Ishikawa (cell line): ENCODE measurements at regions not wholly inside any gene's neighbourhood (a gene's known extent, or its start where the extent isn't known, plus 50 kb on each side); places are given as distances from the start of the nearest gene placed in this dataset.

Source experiments
- CEBPB ChIP-seq: IDR thresholded peaks from 2 replicates; pipeline ENCODE4 v1.6.1; 2012
- CREB1 ChIP-seq: IDR thresholded peaks from 2 replicates; pipeline ENCODE4 v1.6.1; 2012; ENCODE audit warnings: low read depth
- EGR1 ChIP-seq: IDR thresholded peaks from 2 replicates; pipeline ENCODE4 v1.6.1; 2012
- EP300 ChIP-seq: IDR thresholded peaks from 2 replicates; pipeline ENCODE4 v1.6.1; 2012; ENCODE audit warnings: borderline replicate concordance
- FOXM1 ChIP-seq: IDR thresholded peaks from 2 replicates; pipeline ENCODE4 v1.6.1; 2012; ENCODE audit warnings: low read depth, borderline replicate concordance
- NFIC ChIP-seq: IDR thresholded peaks from 2 replicates; pipeline ENCODE4 v1.6.1; 2012
- RAD21 ChIP-seq: IDR thresholded peaks from 2 replicates; pipeline ENCODE4 v1.6.1; 2012; ENCODE audit warnings: low read depth
- TAF1 ChIP-seq: IDR thresholded peaks from 2 replicates; pipeline ENCODE4 v1.6.1; 2012; ENCODE audit warnings: low read depth, mild to moderate bottlenecking
- TCF12 ChIP-seq: IDR thresholded peaks from 2 replicates; pipeline ENCODE4 v1.6.1; 2012; ENCODE audit warnings: low read depth
- TEAD4 ChIP-seq: IDR thresholded peaks from 2 replicates; pipeline ENCODE4 v1.6.1; 2012
- YY1 ChIP-seq: IDR thresholded peaks from 2 replicates; pipeline ENCODE4 v1.6.1; 2012; ENCODE audit warnings: low read depth
- ZBTB7A ChIP-seq: IDR thresholded peaks from 2 replicates; pipeline ENCODE4 v1.6.1; 2012; ENCODE audit warnings: low read depth
- TF ChIP-seq, protein P1 (sequence below): IDR thresholded peaks from 2 replicates; pipeline ENCODE4 v1.6.1; 2012; ENCODE audit warnings: low read depth, mild to moderate bottlenecking
- TF ChIP-seq, protein P2 (sequence below): IDR thresholded peaks from 2 replicates; pipeline ENCODE4 v1.6.1; 2012
- TF ChIP-seq, protein P3 (sequence below): IDR thresholded peaks from 2 replicates; pipeline ENCODE4 v1.6.1; 2012

DNA sequence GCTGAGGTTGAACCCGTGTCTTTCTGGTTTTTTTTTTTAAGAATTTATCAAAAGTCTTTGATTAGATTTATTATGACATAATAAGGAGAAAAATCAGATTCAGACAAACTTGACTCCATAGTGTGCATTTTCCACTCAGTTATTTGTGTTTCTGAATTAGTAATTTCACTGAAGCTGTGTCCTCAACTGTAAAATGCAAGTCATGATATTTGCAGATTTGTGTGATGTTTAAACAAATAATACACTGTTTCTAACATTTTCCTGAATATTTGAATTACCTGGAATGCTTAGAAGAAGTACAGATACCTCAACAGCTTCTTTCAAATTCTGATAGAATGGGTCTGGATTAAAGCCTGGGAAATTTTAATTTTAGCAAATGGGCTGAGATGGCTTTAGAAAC lies 1050.3 kb upstream of the MAP3K7 start:
- TF ChIP-seq TCF12 (no peak), CEBPB (no peak), FOXM1 (no peak), EP300 (no peak)

DNA sequence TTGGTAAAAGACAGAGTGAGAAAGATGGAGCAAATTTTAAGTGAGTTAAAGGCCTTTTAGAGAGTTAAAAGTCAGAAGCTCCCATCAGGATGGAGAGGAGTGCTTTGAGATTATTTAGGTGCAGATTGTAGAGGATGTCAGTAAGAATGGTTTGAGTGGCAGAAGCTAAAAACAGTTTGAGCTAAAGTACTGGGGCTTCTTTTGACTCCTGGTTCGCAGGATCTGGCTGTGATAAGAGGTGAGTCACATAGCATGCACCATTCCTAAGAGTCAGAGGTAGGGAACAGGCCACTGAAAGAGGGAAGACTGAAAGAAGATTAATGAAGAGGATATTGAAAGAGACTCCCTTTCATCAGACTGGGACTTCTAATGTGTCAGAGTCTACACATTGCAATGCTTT lies 1047.9 kb upstream of the MAP3K7 start:
- no peak for TF ChIP-seq TAF1
- TF ChIP-seq, protein P1, sequence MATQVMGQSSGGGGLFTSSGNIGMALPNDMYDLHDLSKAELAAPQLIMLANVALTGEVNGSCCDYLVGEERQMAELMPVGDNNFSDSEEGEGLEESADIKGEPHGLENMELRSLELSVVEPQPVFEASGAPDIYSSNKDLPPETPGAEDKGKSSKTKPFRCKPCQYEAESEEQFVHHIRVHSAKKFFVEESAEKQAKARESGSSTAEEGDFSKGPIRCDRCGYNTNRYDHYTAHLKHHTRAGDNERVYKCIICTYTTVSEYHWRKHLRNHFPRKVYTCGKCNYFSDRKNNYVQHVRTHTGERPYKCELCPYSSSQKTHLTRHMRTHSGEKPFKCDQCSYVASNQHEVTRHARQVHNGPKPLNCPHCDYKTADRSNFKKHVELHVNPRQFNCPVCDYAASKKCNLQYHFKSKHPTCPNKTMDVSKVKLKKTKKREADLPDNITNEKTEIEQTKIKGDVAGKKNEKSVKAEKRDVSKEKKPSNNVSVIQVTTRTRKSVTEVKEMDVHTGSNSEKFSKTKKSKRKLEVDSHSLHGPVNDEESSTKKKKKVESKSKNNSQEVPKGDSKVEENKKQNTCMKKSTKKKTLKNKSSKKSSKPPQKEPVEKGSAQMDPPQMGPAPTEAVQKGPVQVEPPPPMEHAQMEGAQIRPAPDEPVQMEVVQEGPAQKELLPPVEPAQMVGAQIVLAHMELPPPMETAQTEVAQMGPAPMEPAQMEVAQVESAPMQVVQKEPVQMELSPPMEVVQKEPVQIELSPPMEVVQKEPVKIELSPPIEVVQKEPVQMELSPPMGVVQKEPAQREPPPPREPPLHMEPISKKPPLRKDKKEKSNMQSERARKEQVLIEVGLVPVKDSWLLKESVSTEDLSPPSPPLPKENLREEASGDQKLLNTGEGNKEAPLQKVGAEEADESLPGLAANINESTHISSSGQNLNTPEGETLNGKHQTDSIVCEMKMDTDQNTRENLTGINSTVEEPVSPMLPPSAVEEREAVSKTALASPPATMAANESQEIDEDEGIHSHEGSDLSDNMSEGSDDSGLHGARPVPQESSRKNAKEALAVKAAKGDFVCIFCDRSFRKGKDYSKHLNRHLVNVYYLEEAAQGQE = no peak
- TF ChIP-seq ZBTB7A = no peak
- TF ChIP-seq CEBPB = no peak

DNA sequence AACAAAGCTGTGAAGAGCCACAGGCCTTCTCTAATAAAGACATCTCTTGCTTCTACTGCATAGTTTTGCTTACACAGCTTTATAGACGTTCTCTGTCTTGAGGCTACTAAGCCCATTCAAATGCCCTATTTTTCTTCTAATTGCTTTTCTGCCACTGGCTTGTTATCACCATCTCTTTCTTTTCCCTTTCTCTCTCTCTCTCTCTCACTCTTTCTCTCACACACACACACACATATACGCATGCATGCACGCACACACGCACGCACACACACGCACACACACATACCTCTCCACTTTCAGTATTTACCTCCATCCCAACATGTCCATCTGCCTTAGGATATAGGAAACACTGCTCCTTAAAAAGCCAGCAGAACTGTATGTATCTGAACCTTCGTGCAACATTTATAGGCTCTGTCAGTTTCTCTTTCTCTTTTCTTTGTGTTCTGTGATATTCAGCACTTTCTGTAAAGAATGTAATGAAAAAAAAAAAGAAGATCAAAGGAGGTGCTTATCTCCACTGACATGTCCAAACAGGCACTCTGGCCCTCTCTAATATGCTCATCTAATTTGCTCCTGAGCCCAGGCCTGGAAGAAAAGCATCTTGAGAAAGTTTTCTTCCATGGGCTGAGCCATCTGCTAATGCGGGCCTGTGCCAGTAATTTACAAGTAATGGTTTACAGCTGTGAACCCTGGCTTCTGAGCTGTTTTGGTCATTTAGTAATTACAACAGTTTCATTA lies 1046.7 kb upstream of the MAP3K7 start:
- no peak for TF ChIP-seq EGR1
- TF ChIP-seq, protein P2, sequence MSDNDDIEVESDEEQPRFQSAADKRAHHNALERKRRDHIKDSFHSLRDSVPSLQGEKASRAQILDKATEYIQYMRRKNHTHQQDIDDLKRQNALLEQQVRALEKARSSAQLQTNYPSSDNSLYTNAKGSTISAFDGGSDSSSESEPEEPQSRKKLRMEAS = no peak
- no peak for TF ChIP-seq TAF1
- no peak for TF ChIP-seq CEBPB
- TF ChIP-seq, protein P3, sequence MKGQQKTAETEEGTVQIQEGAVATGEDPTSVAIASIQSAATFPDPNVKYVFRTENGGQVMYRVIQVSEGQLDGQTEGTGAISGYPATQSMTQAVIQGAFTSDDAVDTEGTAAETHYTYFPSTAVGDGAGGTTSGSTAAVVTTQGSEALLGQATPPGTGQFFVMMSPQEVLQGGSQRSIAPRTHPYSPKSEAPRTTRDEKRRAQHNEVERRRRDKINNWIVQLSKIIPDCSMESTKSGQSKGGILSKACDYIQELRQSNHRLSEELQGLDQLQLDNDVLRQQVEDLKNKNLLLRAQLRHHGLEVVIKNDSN = no peak
- TF ChIP-seq ZBTB7A = no peak
- TF ChIP-seq, protein P1 = no peak

DNA sequence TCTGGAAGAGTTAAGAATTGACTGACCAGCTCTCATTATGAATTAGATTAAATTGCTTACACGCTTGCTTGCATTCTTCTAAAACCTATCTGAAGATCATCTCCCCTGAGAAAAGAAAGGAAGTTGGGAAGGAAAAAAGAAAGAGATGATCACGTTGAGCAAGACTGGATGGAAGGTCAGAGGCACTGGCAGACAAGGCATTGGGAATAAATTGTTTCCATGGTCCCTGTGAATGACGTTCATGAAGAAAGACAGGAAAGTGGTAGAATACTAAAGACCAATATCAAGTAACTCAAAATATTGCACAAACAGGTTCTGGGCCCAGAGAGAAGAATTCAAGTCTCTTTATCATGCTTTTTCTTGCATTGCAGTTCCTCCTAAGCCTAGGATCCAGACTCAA lies 1045.4 kb upstream of the MAP3K7 start:
- TF ChIP-seq EP300 = no peak
- no peak for TF ChIP-seq TCF12
- TF ChIP-seq ZBTB7A = no peak
- TF ChIP-seq FOXM1 = no peak
- TF ChIP-seq CEBPB = no peak
- TF ChIP-seq, protein P3 = no peak
- TF ChIP-seq TEAD4 = no peak
- no peak for TF ChIP-seq NFIC
- TF ChIP-seq, protein P2 = no peak
- no peak for TF ChIP-seq EGR1
- no peak for TF ChIP-seq YY1
- no peak for TF ChIP-seq RAD21
- TF ChIP-seq, protein P1 = no peak

DNA sequence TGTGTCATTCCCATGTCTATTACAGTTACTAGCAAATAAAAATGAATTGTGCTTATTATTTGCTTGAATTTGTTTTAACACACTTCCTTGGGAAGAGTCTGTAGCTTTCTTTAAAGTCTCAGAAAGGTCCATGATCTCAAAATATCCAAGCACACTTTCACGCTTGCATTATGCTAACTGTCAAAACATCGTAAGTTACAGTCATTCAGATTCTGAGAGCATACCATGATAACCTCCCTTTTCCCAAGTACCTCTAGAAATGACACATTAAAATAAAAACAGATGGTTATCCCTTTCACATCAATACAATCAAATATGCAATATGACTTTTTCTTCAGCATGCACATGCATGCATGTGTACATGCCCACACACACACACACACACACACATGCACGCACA lies 1044.4 kb upstream of the MAP3K7 start:
- TF ChIP-seq, protein P2 = no peak
- TF ChIP-seq, protein P1 = no peak
- TF ChIP-seq NFIC (no peak), EGR1 (no peak), RAD21 (no peak), YY1 (no peak), EP300 (no peak), TCF12 (no peak), CEBPB (no peak), CREB1 (no peak), ZBTB7A (no peak), TAF1 (no peak), FOXM1 (no peak)
- TF ChIP-seq, protein P3 = no peak
